GM19238 (cell line): ENCODE measurements at regions not wholly inside any gene's neighbourhood (a gene's known extent, or its start where the extent isn't known, plus 50 kb on each side); places are given as distances from the start of the nearest gene placed in this dataset.
"Not testable (repeated sequence)": the region's sequence is repeated elsewhere in the genome, so short reads cannot be mapped to it uniquely, and the experiment has no call there.

ENCODE experiments used
- DNase-seq: peaks from one replicate; pipeline ENCODE4 v3.0.0; 2011; ENCODE audit warnings: low spot score; ENCODE audit not compliant: insufficient read length

- DNase-seq, result no peak
These were observed 232.5 kb upstream of the ASCC3 start for GRCh38 chr6:101113468-101114260.

GRCh38 chr6:101114703-101115102 is 233.6 kb upstream of the ASCC3 start:
- DNase-seq, result no peak

GRCh38 chr6:101116337-101116736 is 235.2 kb upstream of the ASCC3 start:
- DNase-seq, result no peak

GRCh38 chr6:101117393-101118135 is 236.4 kb upstream of the ASCC3 start:
- no peak for DNase-seq

DNA sequence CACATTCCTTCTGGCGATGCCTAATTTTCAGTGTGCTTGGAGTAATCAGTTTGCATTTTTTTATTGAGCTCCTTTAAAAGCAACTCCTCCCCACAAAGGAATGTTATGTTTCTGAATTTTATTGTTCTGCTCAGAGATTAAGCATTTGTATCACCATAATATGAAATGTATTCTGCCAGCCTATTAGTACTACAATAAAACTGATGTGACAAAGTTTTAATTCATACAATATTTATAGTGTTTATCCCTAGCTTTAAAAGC is 236.9 kb upstream of the ASCC3 start:
- DNase-seq, result no peak

GRCh38 chr6:101120747-101121146 is 239.6 kb upstream of the ASCC3 start:
- no peak for DNase-seq

GRCh38 chr6:101125380-101125971 is 244.3 kb upstream of the ASCC3 start:
- no peak for DNase-seq

DNA sequence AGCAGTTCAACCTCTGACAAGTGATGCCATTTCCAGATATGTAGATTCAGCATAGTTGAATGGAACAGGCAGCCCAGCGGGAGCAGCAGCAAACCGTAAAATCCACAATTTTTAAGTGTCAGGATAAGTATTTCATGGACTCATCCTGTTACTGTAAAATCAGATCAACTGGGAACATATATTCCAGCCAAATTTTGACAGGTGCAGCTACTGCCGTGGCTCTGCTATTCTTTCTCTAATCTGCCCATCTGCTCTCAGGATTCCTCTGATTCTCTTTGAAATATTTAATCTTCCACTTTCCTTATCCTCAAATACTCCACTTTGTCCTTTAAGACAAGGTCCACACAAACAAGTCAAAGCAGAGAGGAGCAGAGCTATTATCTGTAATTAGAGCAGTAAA is 245.4 kb upstream of the ASCC3 start:
- no peak for DNase-seq

DNA sequence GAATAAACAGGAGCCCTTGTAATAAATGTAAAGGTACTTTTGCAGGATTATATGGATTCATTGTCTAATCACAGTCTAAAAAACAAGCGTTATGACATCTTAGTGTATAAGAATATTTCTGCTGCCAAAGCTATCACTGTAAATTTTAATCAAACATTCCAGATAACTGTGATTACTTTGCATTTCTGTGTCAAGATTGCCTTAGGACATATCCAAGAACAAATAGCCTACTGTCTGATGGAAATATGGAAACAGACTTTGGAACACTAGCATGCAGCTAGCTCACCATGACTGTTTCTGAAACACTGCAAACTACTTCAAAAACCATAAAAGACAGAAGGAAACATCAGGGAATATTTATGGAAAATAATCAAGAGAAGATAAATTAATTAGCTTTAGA is 248.7 kb upstream of the ASCC3 start:
- DNase-seq, result no peak

- DNase-seq, result no peak
These were observed 247.1 kb upstream of the GRIK2 start for GRCh38 chr6:101146389-101146788.

DNA sequence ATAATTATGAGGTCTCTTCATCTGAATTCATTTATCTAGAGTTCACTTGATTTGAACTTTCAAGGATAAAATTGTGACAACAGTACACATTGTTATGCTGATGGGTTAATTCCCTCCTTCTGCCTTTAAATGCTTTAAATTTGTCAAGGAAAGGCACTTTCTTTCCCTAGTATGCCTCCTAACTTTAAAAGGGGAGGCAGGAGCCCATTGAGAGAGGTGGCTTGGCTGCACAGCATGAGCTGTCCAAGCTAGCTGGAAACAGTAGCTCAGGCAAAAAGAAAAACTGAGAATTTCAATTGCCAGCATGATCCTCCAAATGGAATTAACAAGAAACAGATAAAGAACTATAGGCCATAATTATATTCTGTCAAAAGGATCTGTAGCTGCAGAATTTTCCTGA is 243.3 kb upstream of the GRIK2 start:
- DNase-seq, result no peak

DNA sequence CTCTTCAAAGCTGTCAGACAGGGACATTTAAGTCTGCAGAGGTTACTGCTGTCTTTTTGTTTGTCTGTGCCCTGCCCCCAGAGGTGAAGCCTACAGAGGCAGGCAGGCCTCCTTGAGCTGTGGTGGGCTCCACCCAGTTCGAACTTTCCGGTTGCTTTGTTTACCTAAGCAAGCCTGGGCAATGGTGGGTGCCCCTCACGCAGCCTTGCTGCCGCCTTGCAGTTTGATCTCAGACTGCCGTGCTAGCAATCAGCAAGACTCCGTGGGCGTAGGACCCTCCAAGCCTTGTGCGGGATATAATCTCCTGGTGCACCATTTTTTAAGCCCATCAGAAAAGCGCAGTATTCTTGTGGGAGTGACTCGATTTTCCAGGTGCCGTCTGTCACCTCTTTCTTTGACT is 235.9 kb upstream of the GRIK2 start:
- DNase-seq, result not testable (repeated sequence)

GRCh38 chr6:101163611-101164010 is 229.9 kb upstream of the GRIK2 start:
- no peak for DNase-seq

DNA sequence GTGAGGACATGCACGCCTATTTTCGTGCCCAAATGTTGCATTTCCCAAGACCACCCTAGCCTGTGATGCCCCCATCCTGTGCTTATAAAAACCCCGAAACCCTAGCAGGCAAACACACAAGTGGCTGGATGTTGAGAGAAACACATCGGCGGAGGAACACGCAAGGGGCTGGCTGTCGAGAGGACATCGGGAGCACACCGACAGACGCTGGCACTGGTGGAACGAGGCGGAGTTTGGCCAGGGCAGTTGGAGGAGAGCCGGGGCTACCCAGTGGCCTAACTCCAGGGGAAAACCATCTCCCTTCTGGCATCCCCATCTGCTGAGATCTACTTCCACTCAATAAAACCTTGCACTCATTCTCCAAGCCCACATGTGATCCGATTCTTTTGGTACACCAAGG is 225.9 kb upstream of the GRIK2 start:
- no peak for DNase-seq

DNA sequence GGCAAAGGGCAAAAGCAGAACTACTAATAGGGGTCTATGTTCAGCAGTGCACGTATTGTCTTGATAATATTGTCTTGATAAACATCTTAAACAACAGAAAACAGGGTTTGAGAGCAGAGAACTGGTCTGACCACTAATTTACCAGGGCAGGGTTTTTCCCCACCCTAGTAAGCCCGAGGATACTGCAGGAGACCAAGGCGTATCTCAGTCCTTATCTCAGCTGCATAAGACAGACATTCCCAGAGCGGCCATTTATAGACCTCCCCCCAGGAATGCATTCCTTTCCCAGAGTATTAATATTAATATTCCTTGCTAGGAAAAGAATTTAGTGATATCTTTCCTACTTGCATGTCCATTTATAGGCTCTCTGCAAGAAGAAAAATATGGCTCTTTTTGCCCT is 222.5 kb upstream of the GRIK2 start:
- DNase-seq, result not testable (repeated sequence)

DNA sequence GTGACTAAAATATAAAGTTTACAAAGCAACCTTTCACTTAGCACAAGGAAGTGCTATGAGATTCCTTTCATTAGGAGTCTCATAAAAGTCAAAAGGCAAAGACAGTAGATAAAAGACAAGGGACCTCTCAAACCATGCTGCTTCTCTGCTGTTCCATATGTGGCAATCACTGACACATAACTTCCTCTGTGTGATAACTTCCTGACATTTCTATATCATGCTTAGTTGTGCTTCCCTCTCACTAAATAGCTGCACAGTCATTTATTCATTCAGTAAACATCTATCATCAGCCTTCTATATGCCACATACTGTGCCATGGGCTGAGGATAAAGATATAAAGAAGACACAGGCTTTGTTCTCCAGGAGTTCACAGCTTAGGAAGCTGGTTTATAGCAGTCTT is 214.8 kb upstream of the GRIK2 start:
- no peak for DNase-seq

- no peak for DNase-seq
These were observed 212.5 kb upstream of the GRIK2 start for GRCh38 chr6:101181006-101181405.

GRCh38 chr6:101188285-101188798 is 205.2 kb upstream of the GRIK2 start:
- DNase-seq, result not testable (repeated sequence)

- no peak for DNase-seq
These were observed 197.9 kb upstream of the GRIK2 start for GRCh38 chr6:101195588-101195987.

DNA sequence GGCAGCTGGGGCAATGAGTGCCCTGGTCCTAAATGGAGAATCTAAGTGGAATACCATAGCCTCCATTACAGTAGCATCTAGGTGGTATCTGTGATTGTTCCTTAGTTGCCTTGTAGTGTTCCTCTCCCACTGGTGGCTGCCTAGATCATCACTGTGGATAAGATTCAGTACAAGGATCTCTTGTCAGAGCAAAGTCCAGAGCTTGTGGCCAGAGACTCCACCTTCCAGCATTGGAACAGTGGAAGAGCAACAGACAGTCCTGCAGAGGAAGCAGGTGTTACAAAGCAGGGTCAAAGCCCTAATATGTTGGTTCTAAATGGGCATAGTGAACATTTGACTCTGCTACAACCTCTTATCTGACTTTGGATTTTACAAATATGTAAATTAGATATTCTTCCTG is 194.1 kb upstream of the GRIK2 start:
- no peak for DNase-seq

- DNase-seq, result no peak
These were observed 190.6 kb upstream of the GRIK2 start for GRCh38 chr6:101202867-101203374.

DNA sequence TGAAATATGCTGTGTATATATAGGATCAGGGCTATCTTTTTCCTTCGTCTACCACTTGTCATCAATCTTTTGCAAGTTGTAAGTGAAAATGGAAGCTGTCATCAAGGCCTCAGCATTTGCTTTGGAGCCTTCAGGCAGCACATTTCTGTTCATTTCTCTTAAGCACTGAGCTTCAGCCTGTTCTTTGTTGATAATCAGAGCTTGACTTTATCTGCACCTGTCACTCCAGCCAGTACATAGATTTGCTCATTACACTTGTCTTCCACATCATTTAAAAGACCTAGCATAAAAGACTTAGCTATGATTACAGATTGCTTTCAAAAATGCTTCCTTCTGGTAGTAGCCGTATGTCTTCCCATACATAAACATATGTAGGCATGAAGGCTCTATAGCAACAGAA is 189.8 kb upstream of the GRIK2 start:
- DNase-seq, result no peak
